Astrocyte of the hippocampus (primary cell): ENCODE measurements at regions not wholly inside any gene's neighbourhood (a gene's known extent, or its start where the extent isn't known, plus 50 kb on each side); places are given as distances from the start of the nearest gene placed in this dataset.

Experiments used
- DNase-seq: peaks from one replicate; pipeline ENCODE4 v3.0.0; 2011; ENCODE audit warnings: low read depth, low spot score

DNA sequence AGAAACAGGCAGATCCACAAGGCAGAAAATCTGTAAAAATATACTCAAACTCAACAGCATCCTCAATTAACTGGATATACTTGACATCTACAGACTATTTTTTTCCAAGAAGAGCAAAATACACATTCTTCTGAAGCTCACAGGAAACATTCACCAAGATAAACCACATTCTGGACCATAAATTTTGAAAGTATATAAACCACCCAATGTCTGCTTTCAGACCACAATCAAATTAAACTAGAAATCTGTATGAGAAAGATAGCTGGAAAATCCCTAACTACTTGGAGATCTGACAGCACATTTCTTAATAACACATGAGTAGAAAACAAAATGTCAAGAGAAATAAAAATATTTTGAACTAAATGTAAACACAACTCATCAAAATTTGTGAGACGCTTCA lies 195.5 kb downstream of the ERMARD start:
- no peak for DNase-seq

DNA sequence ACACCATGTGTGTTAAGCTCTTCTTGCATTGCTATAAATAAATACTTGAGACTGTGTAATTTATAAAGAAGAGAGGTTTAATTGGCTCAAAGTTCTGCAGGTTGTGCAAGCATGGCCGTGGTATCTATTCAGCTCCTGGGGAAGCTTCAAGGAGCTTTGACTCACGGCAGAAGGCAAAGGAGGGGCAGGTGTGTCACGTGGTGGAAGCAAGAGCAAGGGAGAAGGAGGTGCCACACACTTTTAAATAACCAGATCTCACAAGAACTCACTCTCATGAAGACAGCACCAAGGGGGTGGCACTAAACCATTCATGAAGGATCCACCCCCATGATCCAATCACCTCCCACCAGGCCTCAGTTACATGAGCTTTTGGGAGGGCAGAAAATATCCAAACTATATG lies 193.7 kb downstream of the ERMARD start:
- no peak for DNase-seq

DNA sequence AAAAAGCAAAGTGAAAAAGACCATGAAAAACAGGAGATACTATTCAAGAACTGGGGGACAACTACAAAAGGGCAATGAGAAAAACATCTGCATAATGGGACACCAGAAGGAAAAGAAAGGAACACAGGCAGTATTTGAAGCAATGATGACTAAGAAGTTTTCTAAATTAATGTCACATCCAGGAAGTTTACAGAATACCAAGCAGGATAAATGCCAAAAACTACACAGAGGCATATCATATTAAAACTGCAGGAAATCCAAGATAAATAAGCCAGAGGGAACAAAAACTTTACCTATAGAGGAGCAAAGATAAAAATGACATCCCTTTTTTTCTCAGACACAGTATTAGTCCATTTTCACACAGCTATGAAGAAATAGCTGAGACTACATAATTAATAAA lies 193.0 kb downstream of the ERMARD start:
- no peak for DNase-seq

DNA sequence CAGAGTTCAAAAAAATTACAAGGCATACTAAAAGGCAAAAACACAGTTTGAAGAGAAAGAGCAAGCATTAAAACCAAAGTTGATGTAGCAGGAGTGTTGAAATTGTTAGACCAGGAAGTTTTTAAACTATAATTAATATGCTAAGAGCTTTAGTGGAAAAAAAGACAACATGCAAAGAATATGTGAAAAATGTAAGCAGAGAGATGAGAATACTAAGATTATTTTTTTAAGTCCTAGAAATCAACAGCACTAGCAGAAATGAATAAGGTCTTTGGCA lies 192.6 kb downstream of the ERMARD start:
- DNase-seq: no peak

DNA sequence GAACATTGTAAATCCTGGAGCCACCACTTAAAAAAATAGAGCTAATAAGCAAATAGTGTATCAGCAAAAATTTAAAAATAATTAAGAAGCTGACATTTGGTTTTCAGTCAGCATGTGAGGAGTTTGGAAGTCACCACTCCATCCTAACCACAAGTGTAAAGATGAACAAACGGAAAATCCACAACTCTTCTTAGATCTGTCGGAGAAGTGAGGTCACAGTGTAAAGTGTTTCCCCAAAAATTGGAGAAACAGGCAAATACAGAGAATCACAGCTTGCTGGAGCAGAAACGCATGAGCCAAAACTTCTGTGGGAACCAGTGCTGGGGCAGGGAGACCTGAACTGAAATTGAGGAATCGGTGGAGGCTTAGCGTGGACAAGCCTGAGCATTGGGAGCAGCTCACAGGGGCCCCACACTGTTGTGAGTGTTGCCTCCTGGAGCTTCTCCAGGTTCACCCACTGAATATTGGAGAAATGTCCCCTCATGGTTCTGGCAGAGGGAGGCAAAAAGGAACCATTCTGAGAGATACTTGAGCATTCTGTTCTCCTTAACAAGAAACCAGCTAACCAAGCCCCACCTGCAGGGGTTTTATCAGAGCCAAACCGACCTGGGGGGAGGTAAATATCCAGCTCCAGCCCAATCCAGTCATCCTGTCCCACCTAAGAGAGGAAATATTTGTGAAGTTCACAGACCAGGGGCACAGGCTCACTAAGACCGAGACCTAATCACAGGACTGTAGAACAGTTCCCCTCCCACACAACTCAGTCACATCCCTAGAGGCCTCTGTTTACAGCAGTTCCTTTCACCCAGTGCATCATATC lies 192.0 kb downstream of the ERMARD start:
- no peak for DNase-seq

DNA sequence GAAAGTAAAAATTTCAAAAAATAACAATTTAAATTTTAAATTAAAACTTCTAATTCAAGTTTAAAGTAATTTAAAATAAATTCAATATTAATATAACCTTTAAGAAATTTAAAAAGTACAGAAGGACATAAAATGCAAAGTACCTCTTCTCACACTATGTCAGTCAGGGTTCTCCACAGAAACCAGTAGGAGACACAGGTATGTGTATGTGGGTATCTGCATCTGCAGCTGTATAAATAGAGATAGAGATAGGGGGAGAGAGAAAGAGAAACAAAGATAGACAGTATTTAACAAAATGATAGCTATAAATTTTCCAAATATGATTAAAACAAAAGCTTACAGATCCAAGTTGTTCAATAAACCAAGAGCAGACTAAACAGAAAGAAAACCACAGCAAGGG lies 190.8 kb downstream of the ERMARD start:
- no peak for DNase-seq

DNA sequence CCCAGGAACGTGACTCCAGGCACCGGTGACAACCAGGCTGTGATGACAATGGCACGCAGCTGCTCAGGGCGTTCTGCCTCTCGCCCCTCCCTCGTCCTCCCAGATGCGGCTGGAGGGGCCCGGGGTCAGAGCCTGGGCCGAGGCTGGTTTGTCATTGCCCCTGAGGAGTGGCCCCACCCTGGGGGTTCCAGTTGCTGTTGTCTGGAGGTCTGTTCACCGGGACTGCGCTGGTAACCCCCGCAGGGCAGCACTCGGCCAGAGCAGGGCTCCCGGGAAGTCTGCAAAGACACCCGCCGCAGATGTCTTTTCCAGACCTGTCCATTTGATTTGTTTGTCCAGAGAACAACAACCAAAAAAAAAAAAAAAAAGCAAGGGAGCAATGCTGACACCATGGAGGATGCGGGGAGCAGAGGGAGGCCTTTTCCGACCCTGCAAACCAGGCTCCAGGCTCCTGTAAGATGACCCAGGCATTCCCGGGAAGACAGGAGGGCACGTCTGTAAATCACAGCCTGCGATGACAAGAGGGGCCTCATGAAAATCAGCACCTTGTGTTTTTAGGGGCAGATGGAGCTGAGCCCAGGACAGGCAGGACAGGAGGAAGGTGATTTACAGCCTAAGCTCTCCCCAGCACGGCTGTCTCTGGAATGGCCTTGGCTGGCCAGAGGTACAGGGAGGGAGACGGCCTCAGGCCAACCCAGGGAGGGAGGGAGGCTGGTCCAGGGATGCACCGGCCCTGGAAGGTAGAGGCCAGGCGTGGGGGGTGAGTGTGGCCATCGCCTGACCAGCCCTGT lies 189.3 kb downstream of the ERMARD start:
- no peak for DNase-seq

DNA sequence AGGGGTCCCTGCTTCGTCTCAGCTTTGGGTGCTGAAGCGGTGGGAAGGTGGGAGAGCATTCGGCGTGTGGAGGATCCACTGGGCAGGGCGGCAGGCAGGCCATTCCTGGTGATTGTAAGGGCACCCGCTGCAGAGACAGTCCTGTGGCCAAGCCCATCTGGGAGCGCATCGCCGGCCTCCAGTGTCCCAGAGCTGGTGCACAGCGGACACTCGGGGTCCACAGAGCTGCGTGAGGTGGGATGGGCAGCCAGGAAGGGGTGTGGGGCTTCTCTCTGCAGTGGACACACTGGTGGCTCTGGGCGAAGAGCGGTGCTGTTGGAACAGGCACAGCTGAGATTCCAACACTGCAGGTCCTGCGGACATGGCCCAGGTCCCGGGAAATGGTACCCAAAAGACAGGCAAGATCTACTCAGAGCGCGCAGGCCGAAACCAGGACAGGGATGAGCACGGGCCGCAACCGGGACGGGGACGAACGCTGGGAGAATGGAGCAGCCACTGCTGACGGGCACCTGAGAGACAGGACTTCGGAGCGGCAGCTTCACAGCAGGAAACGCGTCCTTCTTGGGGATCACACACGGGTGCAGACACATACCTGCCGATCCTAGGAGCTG lies 188.2 kb downstream of the ERMARD start:
- DNase-seq: no peak

DNA sequence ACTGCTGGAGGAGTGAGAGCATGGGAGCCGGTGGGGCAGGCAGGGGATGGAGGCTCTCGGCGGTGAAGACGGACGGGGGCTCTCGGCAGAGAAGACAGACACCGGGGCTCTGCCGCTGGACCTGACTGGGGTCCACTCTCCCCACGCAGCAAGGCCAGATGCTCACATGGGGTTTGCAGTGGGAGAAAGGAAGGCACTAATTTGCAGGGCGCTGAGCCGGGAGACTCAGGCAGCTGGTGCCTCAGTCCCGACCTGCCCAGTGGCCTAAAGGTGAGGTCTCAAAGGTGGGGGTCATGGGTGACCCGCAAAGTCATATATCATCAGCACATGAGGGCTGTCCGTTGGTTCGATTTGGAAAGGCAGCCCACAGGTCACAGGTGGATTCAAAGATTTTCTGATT lies 187.3 kb downstream of the ERMARD start:
- no peak for DNase-seq

DNA sequence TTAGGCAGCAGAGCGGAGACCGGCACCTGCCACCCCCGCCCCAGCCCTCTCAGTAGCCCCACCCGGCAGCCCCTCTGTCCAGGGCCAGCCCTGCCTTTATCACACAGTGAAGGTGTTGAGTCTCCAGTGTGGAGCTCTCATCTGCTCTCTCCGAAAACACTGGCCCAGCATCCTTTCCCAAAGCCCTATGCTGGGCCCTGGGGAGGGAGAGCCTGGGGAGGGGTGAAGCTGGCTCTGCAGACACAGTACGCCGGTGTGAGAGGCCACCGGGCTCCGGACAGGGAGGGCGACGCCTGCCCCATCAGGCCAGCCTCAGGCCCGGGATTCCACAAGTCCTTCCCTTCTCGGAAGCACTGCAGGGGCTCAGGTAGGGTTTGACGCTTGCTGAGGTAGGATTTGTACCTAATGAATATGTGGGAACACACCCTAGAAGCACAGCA lies 186.9 kb downstream of the ERMARD start:
- DNase-seq: no peak

DNA sequence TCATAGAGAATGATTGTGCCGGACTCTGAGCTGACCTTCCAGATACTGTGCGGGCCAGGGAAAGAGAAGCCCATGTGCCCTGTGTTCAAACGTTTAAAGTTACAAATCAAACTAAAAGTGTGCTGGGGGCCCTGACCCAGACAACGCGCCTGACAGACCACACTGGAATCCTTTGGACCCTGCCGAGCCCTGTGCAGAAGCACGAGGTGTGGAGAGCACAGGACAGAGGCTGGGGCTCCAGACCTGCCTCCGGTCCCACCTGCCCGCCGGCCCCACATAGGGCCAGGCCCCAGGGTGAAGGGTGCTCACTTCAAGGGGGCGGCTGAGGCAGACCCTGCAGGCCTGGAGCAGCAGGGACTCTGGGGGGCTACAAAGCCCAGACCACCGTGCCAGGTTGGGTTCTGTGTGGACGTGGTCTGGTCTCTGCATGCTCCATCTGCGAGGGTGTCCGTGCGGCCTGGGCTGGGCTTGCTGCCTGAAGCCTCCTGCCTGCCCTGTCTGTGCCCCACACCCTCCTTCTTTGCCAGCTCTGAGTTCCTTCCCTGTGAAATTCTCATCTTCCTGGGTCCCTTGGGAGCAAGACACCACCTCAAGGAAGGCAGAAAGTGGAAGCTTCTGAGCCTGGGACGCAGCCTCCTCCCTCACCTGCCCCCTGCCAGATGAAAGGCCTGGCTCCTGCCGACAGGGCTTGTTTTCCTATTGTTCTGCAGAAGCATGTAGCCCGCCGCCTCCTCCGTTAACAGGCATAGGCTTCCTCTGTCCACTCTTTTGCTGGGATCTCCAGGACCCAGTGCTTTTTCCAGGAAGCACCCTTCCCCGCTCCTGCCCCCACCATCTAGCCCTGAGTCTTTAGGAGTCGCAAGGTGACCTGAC lies 186.2 kb downstream of the ERMARD start:
- no peak for DNase-seq

DNA sequence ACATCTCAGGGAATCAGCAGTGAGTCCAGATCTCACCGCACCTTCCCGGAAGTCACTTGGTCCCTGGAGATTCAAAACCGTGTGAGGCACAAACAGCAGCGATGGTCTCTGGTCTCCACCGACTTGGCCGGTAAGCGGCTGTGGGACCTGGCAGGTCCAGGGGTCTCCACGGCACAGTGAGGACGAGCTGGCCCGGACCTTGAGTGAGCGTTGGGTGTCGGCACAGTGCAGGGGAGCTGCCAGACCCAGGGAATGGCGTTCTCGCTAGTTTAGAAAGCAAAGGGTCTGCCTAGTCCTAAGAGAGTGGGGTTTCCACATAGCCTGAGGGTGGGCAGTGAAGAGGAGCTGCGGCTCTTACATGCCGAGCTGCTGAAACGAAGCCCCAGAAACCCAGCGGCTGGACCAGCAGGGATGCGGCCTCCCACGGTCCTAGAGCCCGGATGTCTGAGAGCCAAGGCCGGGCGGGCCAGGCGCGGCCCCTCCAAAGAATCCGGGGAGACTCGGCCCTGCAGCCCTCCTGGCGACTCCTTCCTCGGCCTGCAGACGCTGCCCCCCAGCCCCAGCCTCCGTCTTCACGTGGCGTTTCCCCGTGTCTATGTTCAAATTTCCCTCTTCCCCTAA lies 185.0 kb downstream of the ERMARD start:
- DNase-seq: no peak

DNA sequence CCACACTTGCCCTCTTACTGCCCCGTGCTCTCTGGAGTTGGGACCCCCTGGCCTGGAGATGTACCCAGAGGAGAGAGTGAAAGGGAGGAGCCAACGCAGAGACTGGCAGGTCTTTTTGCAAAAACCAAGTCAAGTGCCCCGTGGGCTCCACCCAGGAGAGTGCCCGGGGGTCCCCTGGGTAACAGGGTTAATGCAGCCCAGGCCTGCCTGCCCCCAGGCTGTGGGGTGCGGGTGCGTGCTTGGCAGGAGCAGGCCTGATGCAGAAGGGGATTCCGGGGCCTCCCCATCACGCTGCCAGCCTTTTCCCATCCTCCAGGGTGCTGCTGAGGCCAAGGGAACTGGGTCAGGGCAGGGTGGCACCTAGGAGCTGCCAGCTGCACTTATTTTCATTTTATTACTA lies 184.4 kb downstream of the ERMARD start:
- no peak for DNase-seq

DNA sequence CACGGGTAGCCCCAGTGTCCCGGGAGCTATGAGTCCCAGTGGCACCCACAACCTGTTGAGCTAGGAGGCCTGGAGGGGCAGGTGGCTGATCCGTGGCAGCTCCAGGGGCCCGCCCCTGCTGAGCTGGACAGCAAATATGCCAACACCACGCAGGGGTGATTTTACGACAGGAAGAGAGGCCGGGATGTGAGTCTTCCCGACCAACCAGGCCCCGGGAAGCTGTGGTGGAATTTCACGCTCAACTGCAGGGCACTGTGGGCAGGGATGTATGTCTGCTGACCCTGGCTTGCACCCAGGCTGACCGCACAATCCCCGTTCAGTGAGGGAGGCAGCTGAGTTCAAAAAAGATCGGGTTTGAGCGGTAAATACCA lies 183.9 kb downstream of the ERMARD start:
- no peak for DNase-seq

DNA sequence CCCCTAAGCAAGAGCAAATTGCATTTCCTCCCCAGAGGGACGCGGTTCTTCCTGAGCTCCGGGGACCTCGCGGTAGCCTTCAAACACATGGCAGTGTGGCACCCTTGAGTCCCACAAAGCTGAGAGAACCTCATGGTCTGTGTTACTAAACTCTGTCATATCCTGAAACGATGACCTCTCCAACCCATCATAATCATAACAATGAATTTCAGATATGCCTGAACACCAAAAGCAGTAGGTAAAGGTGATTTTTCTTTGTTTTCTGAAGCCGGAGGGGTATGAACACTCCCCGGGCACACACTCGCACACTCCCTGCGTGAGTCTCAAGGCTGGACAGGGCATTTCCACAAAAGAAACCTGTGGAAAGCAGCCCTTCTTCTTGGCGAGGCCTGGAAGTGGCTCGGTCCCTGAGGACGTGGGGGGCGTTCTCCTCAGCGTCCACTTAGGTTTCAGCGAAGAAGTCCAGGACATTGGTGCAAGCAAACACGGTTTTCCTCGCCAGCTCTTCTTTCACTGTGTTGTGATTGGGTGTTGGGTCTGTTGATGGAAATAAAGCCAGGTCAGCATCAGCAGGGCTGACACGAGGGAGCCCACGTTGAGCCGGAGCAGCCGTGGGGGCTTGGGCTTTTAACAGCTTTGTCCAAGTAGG lies 183.4 kb downstream of the ERMARD start:
- no peak for DNase-seq

DNA sequence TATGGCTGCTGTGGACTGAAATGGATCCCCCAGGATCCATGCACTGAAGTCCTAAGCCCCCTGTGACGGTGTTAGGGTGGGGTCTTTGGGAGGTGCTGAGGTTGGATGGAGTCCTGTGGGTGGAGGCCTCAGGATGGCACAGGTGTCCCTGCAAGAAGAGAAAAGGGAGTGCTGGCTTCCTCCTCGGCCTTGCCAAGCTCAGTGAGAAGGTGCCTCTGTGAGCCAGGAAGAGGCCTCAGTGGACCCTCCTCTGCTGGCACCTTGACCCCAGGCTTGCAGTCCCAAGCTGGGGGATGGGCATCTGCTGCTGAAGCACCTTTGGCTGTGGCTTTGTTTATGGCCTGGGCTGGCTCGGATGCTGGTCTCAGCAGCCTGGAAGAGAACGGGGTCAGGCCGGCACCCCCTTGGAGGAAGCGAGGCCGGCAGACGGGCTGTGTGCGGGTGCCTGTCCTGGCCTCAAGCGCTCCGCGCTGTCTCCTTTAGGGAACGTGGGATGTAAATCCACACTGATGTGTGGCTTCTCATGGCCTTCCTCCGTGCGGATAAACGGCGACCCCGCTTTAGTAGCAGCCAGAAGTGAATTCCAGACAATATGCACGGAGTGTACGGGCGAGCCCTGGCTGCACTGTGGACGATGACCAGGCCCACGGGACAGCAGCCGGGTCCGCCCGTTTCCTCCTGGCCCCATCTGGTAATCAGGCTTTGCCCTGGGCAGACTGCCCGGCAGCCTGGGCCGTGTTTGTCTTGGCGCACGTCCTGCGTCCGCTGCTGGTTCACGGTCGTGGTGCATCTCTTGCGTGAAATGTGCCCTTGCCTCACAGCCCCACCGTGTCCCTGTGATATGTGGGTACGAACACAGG lies 182.6 kb downstream of the ERMARD start:
- DNase-seq: no peak

DNA sequence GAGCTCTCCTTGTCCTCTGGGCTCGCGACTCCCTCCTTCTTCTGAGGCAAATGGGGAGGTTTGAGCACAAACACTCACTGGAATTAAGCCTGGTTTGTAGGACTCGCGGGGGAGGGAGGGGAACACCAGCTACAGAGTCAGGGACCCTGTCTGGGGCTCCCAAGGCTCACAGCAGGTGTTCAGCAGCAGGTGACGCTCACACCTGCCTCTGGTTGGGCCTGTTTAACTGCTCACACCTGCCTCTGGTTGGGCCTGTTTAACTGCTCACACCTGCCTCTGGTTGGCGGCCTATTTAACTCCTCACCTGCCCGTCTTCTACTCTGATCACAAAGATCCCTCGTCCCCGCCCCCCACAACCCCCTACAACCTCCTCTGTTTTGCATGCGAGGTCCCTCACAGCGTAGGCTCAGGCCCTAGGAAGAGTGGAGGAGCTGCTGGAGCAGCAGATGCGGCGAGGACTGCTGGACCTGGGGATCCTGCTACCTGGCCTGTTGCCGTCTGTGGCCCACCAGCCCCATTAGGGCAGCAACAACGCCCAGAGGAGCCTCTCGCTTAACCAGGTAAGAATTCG lies 181.9 kb downstream of the ERMARD start:
- no peak for DNase-seq

DNA sequence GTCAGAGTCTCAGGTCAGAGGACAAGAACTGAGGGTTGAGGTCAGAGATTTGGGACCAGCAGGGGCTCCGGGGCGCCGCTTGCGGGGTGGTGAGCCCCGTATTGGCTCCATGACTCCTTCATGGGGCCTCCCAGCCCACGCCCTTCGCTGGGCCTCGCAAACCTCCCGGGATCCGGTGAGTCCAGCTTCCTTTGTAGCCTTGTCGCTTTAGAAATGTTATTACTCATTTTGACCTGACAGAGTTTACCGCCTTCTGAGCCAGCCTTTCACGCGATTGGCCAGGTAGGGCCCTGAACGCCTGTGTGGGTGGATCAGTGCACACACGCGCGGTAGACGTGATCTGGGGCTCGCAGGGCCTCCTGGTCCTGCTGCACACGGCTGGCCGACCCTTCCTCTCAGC lies 181.1 kb downstream of the ERMARD start:
- no peak for DNase-seq

DNA sequence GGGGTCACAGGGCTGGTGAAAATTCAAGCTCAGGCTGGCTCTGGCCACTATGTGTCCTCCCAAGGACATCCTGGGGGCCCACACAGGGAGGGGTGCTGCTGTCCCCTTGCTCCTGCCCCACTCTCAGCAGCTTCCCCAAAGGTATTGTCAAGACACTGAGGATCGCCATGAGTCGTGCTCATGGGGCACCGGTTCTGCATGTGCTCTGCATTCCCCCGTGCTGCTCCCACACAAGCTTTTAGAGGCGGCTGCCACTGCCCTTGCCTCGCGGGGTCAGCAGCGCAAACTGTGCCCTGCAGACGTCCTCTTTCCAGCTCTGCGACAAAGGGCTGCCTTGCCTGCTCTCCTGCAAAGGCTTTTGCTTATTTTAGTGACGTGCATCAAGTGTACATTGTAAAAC lies 179.8 kb downstream of the ERMARD start:
- no peak for DNase-seq

DNA sequence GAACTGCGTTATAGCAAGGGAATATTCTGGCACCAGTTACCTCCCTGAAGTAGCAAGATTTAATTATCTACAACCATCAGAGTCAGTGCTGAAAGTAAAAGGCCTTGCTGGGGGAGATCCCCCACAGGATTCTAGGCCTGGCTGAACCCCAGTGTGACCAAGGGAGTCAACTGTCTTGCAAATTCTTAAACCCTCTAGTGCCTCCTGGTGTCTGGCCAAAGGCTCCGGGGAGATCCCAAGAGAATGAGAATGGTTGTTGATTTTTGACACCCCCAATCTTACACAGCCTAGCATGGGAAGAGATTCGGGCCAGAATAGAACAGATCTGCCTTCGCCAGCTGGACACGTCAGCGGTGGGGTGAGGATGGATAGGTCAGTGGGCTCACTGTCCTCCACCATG lies 179.4 kb downstream of the ERMARD start:
- DNase-seq: no peak
